ENCODE measurements at regions not wholly inside any gene's neighbourhood (a gene's known extent, or its start where the extent isn't known, plus 50 kb on each side); places are given as distances from the start of the nearest gene placed in this dataset.

DNA sequence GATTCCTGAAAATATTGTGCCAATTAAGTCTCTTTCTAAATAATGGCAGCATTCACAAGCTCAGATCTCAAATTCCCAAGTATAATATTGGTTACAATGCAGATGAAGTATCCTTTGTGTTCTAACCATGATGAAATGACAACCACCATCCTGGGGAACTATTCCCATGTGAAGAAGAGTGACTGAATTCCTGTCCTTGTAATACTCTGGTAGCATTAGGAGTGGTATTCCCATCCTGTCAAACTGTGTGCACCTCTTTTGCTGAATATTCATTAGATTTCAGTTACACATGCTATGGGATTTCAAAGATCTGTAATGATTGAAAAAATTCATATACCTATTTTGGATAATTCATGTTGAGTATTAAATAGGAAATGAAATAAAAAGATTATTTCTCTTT lies 86.1 kb upstream of the SMIM30 start:
- H3K27ac ChIP-seq = no peak overlapping the region
- H3K36me3 ChIP-seq = no peaks in the 10 kb centered on the region
- H3K9me3 ChIP-seq = no peaks in the 10 kb centered on the region
- no peaks in the 10 kb centered on the region for H3K4me1 ChIP-seq
- H3K27me3 ChIP-seq = no peaks in the 10 kb centered on the region
- no peak for TF ChIP-seq CTCF (IDR thresholded peaks at IDR 0.05)
- TF ChIP-seq POLR2A (IDR thresholded peaks at IDR 0.05) = no peak
- no peak overlapping the region for H3K4me3 ChIP-seq (replicated peaks in 1 of 3)
- intact Hi-C loops (cut with DNase I) = no loop called here
- DNase-seq = no peak

DNA sequence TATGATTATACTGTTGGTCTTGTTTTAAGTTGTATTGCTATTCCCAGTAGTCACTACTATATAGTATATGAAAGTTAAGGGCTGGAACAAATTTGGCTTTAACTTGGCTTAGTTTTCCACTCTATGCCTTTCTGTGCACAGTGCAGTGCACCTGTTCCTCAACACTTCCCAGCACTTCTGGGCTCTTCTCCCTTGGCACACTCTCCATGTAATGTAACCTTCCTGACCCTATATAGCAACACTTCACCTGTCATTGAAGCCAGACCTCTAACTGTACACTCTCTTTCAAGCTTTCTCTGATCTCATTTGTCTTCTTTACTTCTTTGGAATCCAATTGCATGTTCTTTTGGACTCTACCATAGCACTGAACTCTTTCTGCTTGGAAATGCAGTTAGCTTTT lies 83.9 kb upstream of the SMIM30 start:
- intact Hi-C loops (cut with DNase I) = no loop called here
- H3K4me1 ChIP-seq = no peaks in the 10 kb centered on the region
- no peaks in the 10 kb centered on the region for H3K36me3 ChIP-seq
- H3K27me3 ChIP-seq = no peaks in the 10 kb centered on the region
- no peak overlapping the region for H3K4me3 ChIP-seq (replicated peaks in 1 of 3)
- no peak overlapping the region for H3K27ac ChIP-seq
- TF ChIP-seq CTCF (IDR thresholded peaks at IDR 0.05) = no peak
- no peak for TF ChIP-seq POLR2A (IDR thresholded peaks at IDR 0.05)
- DNase-seq = no peak
- no peaks in the 10 kb centered on the region for H3K9me3 ChIP-seq

DNA sequence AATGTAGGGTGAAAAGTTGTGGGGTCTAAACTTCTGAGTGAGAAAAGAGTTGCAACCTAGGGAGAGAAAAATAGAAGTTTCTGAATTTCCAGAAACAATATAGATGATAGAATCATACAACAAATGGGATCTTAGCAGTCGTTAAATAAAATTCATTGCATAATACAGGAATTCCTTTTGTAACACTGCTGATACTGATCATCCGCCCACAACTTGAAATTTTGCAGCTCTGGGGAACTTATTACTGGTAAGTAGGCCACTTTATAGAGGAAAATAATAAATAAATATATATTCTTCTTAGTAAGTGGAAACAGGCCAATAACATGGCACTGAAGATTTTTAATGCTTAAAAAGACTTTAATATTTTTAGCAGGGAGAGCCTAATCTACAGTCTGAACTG lies 81.9 kb upstream of the SMIM30 start:
- Histone ChIP-seq H3K27me3 (no peaks in the 10 kb centered on the region), H3K27ac (no peak overlapping the region), H3K4me1 (no peaks in the 10 kb centered on the region), H3K9me3 (no peaks in the 10 kb centered on the region), H3K4me3 (replicated peaks in 1 of 3) (no peak overlapping the region), H3K36me3 (no peaks in the 10 kb centered on the region)
- no peak for DNase-seq
- no peak for TF ChIP-seq CTCF (IDR thresholded peaks at IDR 0.05)
- TF ChIP-seq POLR2A (IDR thresholded peaks at IDR 0.05) = no peak
- intact Hi-C loops (cut with DNase I) = no loop called here
- 83 to 84% methylated on average over 2 of the region's 2 CpGs for whole genome bisulfite sequencing, 2 donors

- no peak for DNase-seq
- Histone ChIP-seq H3K4me1 (no peaks in the 10 kb centered on the region), H3K27ac (no peak overlapping the region), H3K9me3 (no peaks in the 10 kb centered on the region), H3K36me3 (no peaks in the 10 kb centered on the region), H3K27me3 (no peaks in the 10 kb centered on the region), H3K4me3 (replicated peaks in 1 of 3) (no peak overlapping the region)
- 31 to 41% methylated on average over 2 of the region's 2 CpGs for WGBS, 2 donors
- intact Hi-C loops (cut with DNase I) = no loop called here
- TF ChIP-seq CTCF (IDR thresholded peaks at IDR 0.05) (no peak), POLR2A (IDR thresholded peaks at IDR 0.05) (no peak)
Measured at GRCh38 chr7:113199841-113200240, 81.5 kb upstream of the SMIM30 start.

DNA sequence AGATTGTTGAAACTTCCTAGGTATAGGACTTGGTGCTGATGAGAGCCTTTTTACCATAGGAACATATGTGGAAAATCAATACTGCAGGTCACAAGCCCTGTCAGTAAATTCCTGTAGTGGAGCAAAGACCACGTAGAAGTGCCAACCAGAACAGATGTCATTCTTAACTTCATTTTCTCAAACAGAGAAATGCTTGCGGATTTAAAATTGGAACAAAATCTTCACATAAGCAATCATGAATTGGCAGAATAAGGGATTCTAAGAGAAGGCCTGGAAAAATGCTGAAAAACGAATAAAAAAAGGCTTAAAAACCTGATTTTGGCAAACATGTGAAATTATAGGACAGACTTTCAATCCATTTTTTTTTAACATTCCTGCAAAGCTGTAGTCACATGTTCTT lies 80.8 kb upstream of the SMIM30 start:
- Histone ChIP-seq H3K4me1 (no peaks in the 10 kb centered on the region), H3K27ac (no peak overlapping the region), H3K9me3 (no peaks in the 10 kb centered on the region), H3K27me3 (no peaks in the 10 kb centered on the region), H3K36me3 (no peaks in the 10 kb centered on the region), H3K4me3 (replicated peaks in 1 of 3) (no peak overlapping the region)
- DNase-seq = no peak
- 84 to 86% methylated on average over 3 of the region's 3 CpGs for WGBS, 2 donors
- TF ChIP-seq POLR2A (IDR thresholded peaks at IDR 0.05) = no peak
- intact Hi-C loops (cut with DNase I) = no loop called here

GRCh38 chr7:113198226-113198625 lies 79.9 kb upstream of the SMIM30 start:
- H3K9me3 ChIP-seq = no peaks in the 10 kb centered on the region
- no peak overlapping the region for H3K4me3 ChIP-seq (replicated peaks in 1 of 3)
- no peaks in the 10 kb centered on the region for H3K27me3 ChIP-seq
- H3K36me3 ChIP-seq = no peaks in the 10 kb centered on the region
- intact Hi-C loops (cut with DNase I) = no loop called here
- 55 to 76% methylated on average over 2 of the region's 2 CpGs for WGBS, 2 donors
- DNase-seq = no peak
- H3K27ac ChIP-seq = no peak overlapping the region
- no peaks in the 10 kb centered on the region for H3K4me1 ChIP-seq
- TF ChIP-seq CTCF (IDR thresholded peaks at IDR 0.05) = no peak
- no peak for TF ChIP-seq POLR2A (IDR thresholded peaks at IDR 0.05)

Measured in thyroid gland (tissue), 4 donors.